ENCODE measurements at regions not wholly inside any gene's neighbourhood (a gene's known extent, or its start where the extent isn't known, plus 50 kb on each side); places are given as distances from the start of the nearest gene placed in this dataset.
"Not testable (repeated sequence)": the region's sequence is repeated elsewhere in the genome, so short reads cannot be mapped to it uniquely, and the experiment has no call there.

GRCh38 chr10:46733635-46734261 lies 154.8 kb downstream of the SYT15 start:
- TF ChIP-seq CTCF (IDR thresholded peaks at IDR 0.05; ENCODE audit: insufficient read depth, low read depth, low read length); EZH2 (IDR thresholded peaks at IDR 0.05; ENCODE audit: insufficient read depth, low read length): not testable (repeated sequence)

Measured in astrocyte (in vitro differentiated cells and primary cell).